ENCODE measurements at regions not wholly inside any gene's neighbourhood (a gene's known extent, or its start where the extent isn't known, plus 50 kb on each side); places are given as distances from the start of the nearest gene placed in this dataset.

GRCh38 chr4:26116057-26116456, 202.0 kb downstream of the SMIM20 start:
- TF ChIP-seq CTCF (IDR thresholded peaks at IDR 0.05; ENCODE audit: insufficient read depth, low read length, poor library complexity, severe bottlenecking): no peak
- H3K4me3 ChIP-seq (ENCODE audit: low read depth, low read length): no peak overlapping the region
- no peaks in the 10 kb centered on the region for H3K36me3 ChIP-seq (ENCODE audit: control insufficient read depth, insufficient read depth, low read length)
- no peaks in the 10 kb centered on the region for H3K27me3 ChIP-seq (ENCODE audit: control insufficient read depth, insufficient read depth, low read length)
- DNase-seq (ENCODE audit: low read depth): no peak

- DNase-seq (ENCODE audit: low read depth): no peak
- Histone ChIP-seq H3K36me3 (ENCODE audit: control insufficient read depth, insufficient read depth, low read length) (no peaks in the 10 kb centered on the region), H3K27me3 (ENCODE audit: control insufficient read depth, insufficient read depth, low read length) (no peaks in the 10 kb centered on the region), H3K4me3 (ENCODE audit: low read depth, low read length) (no peak overlapping the region)
- TF ChIP-seq CTCF (IDR thresholded peaks at IDR 0.05; ENCODE audit: insufficient read depth, low read length, poor library complexity, severe bottlenecking): no peak
Measured at GRCh38 chr4:26120098-26120825, 200.6 kb upstream of the RBPJ start.

- H3K36me3 ChIP-seq (ENCODE audit: control insufficient read depth, insufficient read depth, low read length): no peaks in the 10 kb centered on the region
- DNase-seq (ENCODE audit: low read depth): no peak
- no peaks in the 10 kb centered on the region for H3K27me3 ChIP-seq (ENCODE audit: control insufficient read depth, insufficient read depth, low read length)
- no peak for TF ChIP-seq CTCF (IDR thresholded peaks at IDR 0.05; ENCODE audit: insufficient read depth, low read length, poor library complexity, severe bottlenecking)
- no peak overlapping the region for H3K4me3 ChIP-seq (ENCODE audit: low read depth, low read length)
Measured at GRCh38 chr4:26122690-26123089, 198.1 kb upstream of the RBPJ start.

GRCh38 chr4:26124753-26125321, 196.0 kb upstream of the RBPJ start:
- no peak for DNase-seq (ENCODE audit: low read depth)
- TF ChIP-seq CTCF (IDR thresholded peaks at IDR 0.05; ENCODE audit: insufficient read depth, low read length, poor library complexity, severe bottlenecking): no peak
- no peaks in the 10 kb centered on the region for H3K27me3 ChIP-seq (ENCODE audit: control insufficient read depth, insufficient read depth, low read length)
- no peak overlapping the region for H3K4me3 ChIP-seq (ENCODE audit: low read depth, low read length)
- H3K36me3 ChIP-seq (ENCODE audit: control insufficient read depth, insufficient read depth, low read length): no peaks in the 10 kb centered on the region

- H3K4me3 ChIP-seq (ENCODE audit: low read depth, low read length): no peak overlapping the region
- TF ChIP-seq CTCF (IDR thresholded peaks at IDR 0.05; ENCODE audit: insufficient read depth, low read length, poor library complexity, severe bottlenecking): no peak
- H3K27me3 ChIP-seq (ENCODE audit: control insufficient read depth, insufficient read depth, low read length): no peaks in the 10 kb centered on the region
Measured at GRCh38 chr4:26126143-26126718, 194.6 kb upstream of the RBPJ start.

More at GRCh38 chr4:26126143-26126718, 194.6 kb upstream of the RBPJ start:
- DNase-seq (ENCODE audit: low read depth): no peak
- H3K36me3 ChIP-seq (ENCODE audit: control insufficient read depth, insufficient read depth, low read length): no peaks in the 10 kb centered on the region
